ENCODE measurements at regions not wholly inside any gene's neighbourhood (a gene's known extent, or its start where the extent isn't known, plus 50 kb on each side); places are given as distances from the start of the nearest gene placed in this dataset.

DNA sequence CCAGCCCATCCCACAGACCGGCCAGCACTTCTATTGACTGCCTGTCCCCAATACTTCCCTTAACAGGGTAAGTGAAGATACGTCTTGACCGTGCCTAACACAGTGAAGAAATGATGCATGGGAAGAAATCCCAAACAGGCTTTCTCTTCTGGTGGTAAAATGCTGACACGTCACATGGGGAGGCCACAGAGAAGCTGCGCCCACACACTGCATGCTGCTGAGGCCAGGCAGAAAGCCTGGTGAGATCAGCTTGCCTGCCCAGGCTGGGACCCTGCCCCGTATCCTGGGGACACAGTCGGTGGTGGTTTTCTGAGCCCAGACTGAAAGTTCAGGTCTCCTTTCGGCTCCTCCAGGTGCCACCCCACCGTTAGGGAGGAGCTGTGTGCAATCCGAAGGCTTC lies 356.3 kb upstream of the MGMT start:
- no peaks in the 10 kb centered on the region for H4K20me1 ChIP-seq (ENCODE audit: insufficient read depth, low read length)
- H3K9ac ChIP-seq (ENCODE audit: low read depth, low read length) = no peak overlapping the region
- TF ChIP-seq, protein P1, sequence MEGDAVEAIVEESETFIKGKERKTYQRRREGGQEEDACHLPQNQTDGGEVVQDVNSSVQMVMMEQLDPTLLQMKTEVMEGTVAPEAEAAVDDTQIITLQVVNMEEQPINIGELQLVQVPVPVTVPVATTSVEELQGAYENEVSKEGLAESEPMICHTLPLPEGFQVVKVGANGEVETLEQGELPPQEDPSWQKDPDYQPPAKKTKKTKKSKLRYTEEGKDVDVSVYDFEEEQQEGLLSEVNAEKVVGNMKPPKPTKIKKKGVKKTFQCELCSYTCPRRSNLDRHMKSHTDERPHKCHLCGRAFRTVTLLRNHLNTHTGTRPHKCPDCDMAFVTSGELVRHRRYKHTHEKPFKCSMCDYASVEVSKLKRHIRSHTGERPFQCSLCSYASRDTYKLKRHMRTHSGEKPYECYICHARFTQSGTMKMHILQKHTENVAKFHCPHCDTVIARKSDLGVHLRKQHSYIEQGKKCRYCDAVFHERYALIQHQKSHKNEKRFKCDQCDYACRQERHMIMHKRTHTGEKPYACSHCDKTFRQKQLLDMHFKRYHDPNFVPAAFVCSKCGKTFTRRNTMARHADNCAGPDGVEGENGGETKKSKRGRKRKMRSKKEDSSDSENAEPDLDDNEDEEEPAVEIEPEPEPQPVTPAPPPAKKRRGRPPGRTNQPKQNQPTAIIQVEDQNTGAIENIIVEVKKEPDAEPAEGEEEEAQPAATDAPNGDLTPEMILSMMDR (IDR thresholded peaks at IDR 0.05; ENCODE audit: borderline replicate concordance, extremely low read depth, low read length, poor library complexity, severe bottlenecking) = no peak
- no peak for TF ChIP-seq EZH2 (IDR thresholded peaks at IDR 0.05; ENCODE audit: borderline replicate concordance, low read depth, low read length, severe bottlenecking)
- DNase-seq (no peak), ATAC-seq (ENCODE audit: insufficient read depth, low read depth) (no peak)
- H3K4me3 ChIP-seq (ENCODE audit: low read depth in 1 of 2, low read length in 2 of 2) = no peak overlapping the region
- H3K79me2 ChIP-seq (ENCODE audit: insufficient read depth, low read length) = no peaks in the 10 kb centered on the region
- H2AFZ ChIP-seq (ENCODE audit: low read depth, low read length) = no peak overlapping the region
- H3K27ac ChIP-seq (ENCODE audit: low read length) = no peak overlapping the region
- H3K36me3 ChIP-seq (ENCODE audit: insufficient read depth, low read length) = no peaks in the 10 kb centered on the region
- H3K4me2 ChIP-seq (ENCODE audit: insufficient read depth, low read length) = no peak overlapping the region
- no peaks in the 10 kb centered on the region for H3K4me1 ChIP-seq (ENCODE audit: insufficient read depth, low read length)
- H3K27me3 ChIP-seq (ENCODE audit: insufficient read depth, low read length, poor library complexity) = no peaks in the 10 kb centered on the region
- H3K9me3 ChIP-seq (ENCODE audit: insufficient read depth, low read length, severe bottlenecking) = no peaks in the 10 kb centered on the region

DNA sequence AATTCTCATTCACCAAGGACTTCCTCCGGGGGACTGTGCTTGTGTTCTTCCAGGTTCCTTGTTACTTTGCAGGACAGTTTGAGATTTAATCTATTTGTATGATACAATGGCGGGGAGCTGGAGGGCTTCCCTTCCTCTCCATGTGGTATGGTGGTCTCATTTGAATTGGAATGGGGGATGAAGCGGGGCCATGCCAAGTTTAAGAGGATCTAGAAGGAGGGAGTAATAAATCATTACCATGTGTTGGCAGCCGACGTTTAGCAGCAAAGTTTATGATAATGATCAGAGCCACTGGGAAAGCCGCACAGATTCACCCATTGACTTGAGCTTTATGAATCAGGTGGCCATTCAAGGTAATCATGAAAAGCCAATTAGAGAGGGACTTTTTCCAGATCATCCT lies 355.1 kb upstream of the MGMT start:
- H3K36me3 ChIP-seq (ENCODE audit: insufficient read depth, low read length) = no peaks in the 10 kb centered on the region
- no peaks in the 10 kb centered on the region for H3K4me1 ChIP-seq (ENCODE audit: insufficient read depth, low read length)
- no peaks in the 10 kb centered on the region for H3K9me3 ChIP-seq (ENCODE audit: insufficient read depth, low read length, severe bottlenecking)
- H3K4me3 ChIP-seq (ENCODE audit: low read depth in 1 of 2, low read length in 2 of 2) = no peak overlapping the region
- H3K79me2 ChIP-seq (ENCODE audit: insufficient read depth, low read length) = no peaks in the 10 kb centered on the region
- H2AFZ ChIP-seq (ENCODE audit: low read depth, low read length) = no peak overlapping the region
- no peaks in the 10 kb centered on the region for H3K27me3 ChIP-seq (ENCODE audit: insufficient read depth, low read length, poor library complexity)
- TF ChIP-seq, protein P1 (IDR thresholded peaks at IDR 0.05; ENCODE audit: borderline replicate concordance, extremely low read depth, low read length, poor library complexity, severe bottlenecking) = no peak
- no peak for TF ChIP-seq EZH2 (IDR thresholded peaks at IDR 0.05; ENCODE audit: borderline replicate concordance, low read depth, low read length, severe bottlenecking)
- no peak overlapping the region for H3K9ac ChIP-seq (ENCODE audit: low read depth, low read length)
- no peak overlapping the region for H3K4me2 ChIP-seq (ENCODE audit: insufficient read depth, low read length)
- no peaks in the 10 kb centered on the region for H4K20me1 ChIP-seq (ENCODE audit: insufficient read depth, low read length)
- ATAC-seq (ENCODE audit: insufficient read depth, low read depth) = no peak
- no peak overlapping the region for H3K27ac ChIP-seq (ENCODE audit: low read length)
- no peak for DNase-seq

DNA sequence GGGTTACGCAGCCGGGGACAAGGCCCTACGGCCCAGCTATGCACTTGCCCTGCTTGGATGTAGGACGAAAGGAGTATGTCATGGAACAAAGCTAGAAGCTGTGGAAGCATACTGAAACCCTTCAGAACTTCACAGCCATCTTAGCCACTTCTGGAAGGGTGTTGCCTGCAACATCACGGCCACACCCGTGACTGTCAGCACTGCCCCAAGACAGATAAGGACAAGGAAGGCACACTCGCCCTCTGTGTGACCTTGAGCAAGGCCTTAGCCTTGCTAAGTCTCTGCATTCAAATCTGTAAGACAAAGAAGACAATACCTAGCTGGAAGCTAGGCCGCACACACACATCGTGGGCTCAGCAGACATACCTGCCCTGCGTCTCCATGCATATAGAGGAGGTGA lies 352.5 kb upstream of the MGMT start:
- Histone ChIP-seq H3K36me3 (ENCODE audit: insufficient read depth, low read length) (no peaks in the 10 kb centered on the region), H3K9ac (ENCODE audit: low read depth, low read length) (no peak overlapping the region), H3K27ac (ENCODE audit: low read length) (no peak overlapping the region), H3K79me2 (ENCODE audit: insufficient read depth, low read length) (no peaks in the 10 kb centered on the region), H3K4me2 (ENCODE audit: insufficient read depth, low read length) (no peak overlapping the region), H3K4me1 (ENCODE audit: insufficient read depth, low read length) (no peaks in the 10 kb centered on the region), H3K27me3 (ENCODE audit: insufficient read depth, low read length, poor library complexity) (no peaks in the 10 kb centered on the region), H3K4me3 (ENCODE audit: low read depth in 1 of 2, low read length in 2 of 2) (no peak overlapping the region), H2AFZ (ENCODE audit: low read depth, low read length) (no peak overlapping the region), H3K9me3 (ENCODE audit: insufficient read depth, low read length, severe bottlenecking) (no peaks in the 10 kb centered on the region), H4K20me1 (ENCODE audit: insufficient read depth, low read length) (no peaks in the 10 kb centered on the region)
- DNase-seq (no peak), ATAC-seq (ENCODE audit: insufficient read depth, low read depth) (no peak)
- TF ChIP-seq, protein P1 (IDR thresholded peaks at IDR 0.05; ENCODE audit: borderline replicate concordance, extremely low read depth, low read length, poor library complexity, severe bottlenecking) = no peak
- no peak for TF ChIP-seq EZH2 (IDR thresholded peaks at IDR 0.05; ENCODE audit: borderline replicate concordance, low read depth, low read length, severe bottlenecking)

DNA sequence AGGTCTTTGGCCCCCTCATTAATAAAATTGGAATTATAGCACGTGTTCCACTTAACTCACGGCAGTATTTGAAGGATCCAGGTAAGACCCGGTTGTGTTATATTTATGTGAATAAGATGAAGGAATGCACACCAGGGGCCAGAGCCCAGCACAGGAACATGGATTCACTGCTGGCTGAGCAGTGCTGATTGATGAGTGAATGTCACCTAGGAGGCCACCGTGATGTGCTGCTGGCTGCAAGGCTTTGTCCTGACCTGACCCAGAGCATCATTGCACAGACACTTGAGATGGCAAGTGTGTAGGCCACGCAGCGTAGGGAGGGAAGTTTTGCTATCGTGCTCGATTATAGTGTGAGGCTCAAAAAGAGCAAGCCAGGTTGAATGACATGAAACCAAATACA lies 350.7 kb upstream of the MGMT start:
- no peaks in the 10 kb centered on the region for H3K36me3 ChIP-seq (ENCODE audit: insufficient read depth, low read length)
- H3K4me1 ChIP-seq (ENCODE audit: insufficient read depth, low read length) = no peaks in the 10 kb centered on the region
- no peaks in the 10 kb centered on the region for H3K27me3 ChIP-seq (ENCODE audit: insufficient read depth, low read length, poor library complexity)
- no peaks in the 10 kb centered on the region for H3K9me3 ChIP-seq (ENCODE audit: insufficient read depth, low read length, severe bottlenecking)
- no peak for DNase-seq
- no peak for ATAC-seq (ENCODE audit: insufficient read depth, low read depth)
- no peak overlapping the region for H3K27ac ChIP-seq (ENCODE audit: low read length)
- no peaks in the 10 kb centered on the region for H4K20me1 ChIP-seq (ENCODE audit: insufficient read depth, low read length)
- H3K4me2 ChIP-seq (ENCODE audit: insufficient read depth, low read length) = no peak overlapping the region
- no peak overlapping the region for H2AFZ ChIP-seq (ENCODE audit: low read depth, low read length)
- no peak for TF ChIP-seq EZH2 (IDR thresholded peaks at IDR 0.05; ENCODE audit: borderline replicate concordance, low read depth, low read length, severe bottlenecking)
- TF ChIP-seq, protein P1 (IDR thresholded peaks at IDR 0.05; ENCODE audit: borderline replicate concordance, extremely low read depth, low read length, poor library complexity, severe bottlenecking) = no peak
- no peaks in the 10 kb centered on the region for H3K79me2 ChIP-seq (ENCODE audit: insufficient read depth, low read length)
- no peak overlapping the region for H3K9ac ChIP-seq (ENCODE audit: low read depth, low read length)
- H3K4me3 ChIP-seq (ENCODE audit: low read depth in 1 of 2, low read length in 2 of 2) = no peak overlapping the region
